ENCODE measurements at regions not wholly inside any gene's neighbourhood (a gene's known extent, or its start where the extent isn't known, plus 50 kb on each side); places are given as distances from the start of the nearest gene placed in this dataset.

DNA sequence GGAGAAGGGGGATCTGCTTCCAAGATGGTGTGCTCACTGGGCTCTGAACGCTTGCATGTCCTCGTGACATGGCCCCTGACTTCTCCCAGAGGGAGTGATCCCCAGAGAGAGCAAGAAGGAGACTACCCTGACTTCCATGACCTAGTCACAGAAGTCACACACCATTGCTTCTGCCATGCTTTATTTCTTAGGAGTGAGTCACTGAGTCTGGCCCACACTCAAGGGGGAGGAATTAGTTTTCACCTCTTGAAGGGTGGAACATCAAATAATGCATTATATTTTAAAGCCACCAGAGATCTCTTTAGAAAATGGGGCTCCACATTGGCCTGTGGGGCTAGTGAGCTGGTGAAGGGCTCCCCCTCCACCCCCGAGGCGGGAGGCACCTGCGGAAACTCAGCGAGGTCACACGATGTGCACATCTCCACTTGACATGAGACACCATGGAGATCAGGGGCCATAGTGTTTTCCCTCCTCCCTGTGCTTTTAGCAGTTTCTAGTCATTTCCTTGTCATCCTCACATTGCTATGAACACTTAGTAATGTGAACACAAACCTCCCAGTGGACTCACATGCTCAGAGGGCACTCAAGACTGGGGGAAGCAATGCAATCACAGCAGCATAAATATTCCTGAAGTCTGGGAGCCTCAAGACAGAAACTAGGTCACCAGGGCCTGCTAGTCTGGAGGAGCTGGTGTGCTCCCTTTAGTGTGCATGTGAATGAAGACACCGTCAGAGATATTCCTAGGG lies 87.4 kb upstream of the FZD10 start:
- no peak for DNase-seq

DNA sequence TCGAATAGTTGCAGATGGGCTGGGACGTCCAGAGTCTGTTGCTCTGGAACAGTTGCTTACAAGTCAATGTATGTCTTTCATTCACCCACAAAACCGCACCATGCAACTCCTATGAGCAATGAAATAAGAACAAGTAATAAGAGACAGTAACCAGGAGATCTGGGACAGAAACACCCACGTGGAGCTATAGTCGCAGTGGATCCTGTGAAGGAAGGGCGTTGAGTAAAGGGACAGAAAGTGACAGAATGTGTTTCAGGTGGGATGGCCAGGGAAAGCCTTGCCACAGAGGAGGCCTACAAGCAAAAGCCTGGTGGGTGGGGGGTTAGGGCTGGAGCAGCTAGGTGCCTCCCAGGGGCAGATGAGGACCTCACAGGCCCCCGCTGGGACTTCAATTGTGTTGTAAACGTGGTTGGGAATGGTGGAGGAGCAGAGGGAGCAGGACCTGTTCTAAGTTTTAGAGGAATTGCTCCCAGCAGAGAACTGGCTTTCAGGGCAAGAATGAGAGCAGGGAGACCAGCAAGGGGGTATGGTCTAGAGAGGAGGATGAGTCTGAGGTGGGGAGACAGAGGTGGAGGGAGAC lies 86.7 kb upstream of the FZD10 start:
- no peak for DNase-seq

DNA sequence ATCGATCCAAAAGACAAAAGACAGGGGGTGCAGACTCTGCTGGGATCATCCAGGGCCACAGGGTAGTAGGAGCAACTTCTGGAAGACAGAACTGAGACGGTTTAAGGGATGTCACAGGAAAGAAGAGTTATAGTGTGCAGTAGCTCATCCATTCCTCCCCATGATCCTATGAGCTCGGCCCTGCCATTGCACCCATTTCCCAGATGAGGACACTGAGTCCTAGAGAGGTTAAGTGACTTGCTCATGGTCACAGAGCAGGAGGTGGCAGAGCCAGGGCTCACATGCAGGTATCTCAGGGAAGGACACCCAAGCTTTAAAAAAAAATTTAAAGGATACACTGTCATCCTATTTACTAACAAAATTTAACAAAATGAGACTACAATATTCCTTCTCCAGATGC lies 86.1 kb upstream of the FZD10 start:
- DNase-seq = no peak

DNA sequence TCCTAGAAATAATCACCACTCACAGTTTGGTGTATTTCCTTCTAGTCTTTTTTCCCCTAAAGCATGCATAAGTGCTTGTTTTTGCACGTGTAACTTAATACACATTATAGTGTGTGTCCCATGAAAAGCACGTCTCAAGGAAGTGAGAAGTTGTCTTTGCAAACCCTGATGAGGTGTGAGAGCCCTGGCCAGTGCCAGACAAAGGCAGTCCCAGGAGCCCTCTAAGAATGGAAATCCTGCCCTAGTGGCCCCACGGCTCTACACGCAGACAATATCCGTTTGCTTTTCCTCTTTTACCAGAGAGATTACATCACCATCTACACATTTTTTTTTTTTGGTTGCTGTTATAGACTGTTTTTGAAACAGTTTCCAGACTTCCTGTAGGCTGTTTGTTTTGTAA lies 85.5 kb upstream of the FZD10 start:
- DNase-seq = no peak

DNA sequence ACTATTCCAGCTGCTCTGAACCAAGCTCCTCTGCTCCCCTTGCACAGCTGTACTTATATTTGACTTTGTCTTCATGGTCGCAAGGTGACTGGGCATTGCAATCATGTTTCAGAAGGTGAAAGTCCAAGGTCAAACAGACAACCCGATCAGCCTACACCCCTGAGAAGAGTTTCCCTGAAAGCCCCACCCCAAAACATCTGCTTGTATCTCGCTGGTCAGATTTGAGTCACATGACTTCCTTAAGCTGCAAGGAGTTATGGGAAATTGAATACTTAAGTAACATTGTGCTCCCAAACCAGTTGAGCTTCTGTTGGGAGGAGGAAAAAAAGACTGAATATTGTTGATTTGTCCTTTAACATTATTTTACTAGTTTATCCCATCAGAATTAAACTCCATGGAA lies 83.4 kb upstream of the FZD10 start:
- no peak for DNase-seq

DNA sequence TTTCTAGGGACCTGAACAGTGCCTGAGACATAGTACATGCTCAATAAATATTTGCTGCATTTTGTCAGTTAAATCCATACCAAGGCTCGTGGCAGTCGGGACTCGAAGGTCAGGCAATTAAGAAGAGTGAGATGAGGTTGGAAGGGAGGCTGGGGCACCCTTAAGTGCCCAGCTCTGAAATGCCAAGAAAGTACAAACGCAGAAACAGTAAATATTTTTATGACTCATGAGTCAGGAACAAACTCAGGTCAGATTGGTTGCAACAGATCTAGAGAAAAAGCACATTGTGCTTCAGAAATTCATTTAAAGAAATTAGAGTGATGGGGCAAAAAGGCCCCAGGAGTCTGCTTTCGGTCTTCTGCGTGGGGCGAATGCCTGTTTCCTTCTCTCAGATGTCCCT lies 83.0 kb upstream of the FZD10 start:
- no peak for DNase-seq

DNA sequence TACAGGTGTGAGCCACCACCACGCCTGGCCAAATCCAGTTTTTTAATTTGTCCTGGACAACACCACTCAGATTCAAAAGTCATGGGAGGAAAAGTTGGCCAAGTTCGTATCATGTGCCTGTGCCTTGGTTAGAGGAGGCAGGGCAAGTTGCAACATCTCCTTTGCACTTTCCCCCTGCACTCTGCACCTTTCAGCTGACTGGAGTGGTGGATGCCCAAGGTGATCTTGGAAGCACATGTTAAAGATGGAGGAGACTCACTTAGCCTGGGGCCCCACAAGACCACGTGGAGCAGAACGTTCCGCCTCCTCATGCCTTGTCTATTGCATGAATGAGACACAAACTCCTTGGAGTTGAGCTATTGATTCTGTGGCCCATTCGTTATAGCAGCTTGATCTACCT lies 82.1 kb upstream of the FZD10 start:
- no peak for DNase-seq

DNA sequence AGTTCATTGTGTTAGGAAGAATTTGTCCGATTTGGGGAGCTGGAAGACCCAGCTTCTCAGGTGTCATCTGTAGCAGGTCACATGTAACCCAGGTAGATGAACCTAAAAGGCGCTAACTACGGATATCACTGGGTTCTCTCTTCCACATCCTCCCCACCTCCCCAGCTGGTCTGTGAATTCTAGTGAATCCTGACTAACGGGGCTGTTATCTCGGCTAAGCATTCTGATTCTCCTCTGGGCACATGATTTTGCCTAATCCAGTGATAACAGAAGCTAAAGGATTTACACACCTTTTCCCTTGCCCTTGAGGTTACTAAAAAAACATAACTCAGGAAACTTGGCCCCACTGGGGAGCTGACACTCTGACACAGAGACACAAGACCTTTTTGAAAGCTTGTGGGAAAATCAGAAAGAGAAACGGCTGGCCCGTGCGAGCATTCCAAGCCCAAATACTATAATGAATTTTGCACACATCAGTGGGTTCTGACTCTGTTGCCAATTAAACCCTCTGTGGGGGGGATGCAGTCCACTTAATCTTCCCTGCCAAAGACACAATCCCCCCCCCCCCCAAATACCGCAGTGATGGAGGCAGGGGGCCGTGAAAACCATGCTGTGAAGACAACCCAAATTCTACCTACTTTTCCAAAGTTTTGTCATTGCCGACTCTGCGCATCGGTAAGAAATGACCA lies 81.0 kb upstream of the FZD10 start:
- DNase-seq = no peak

DNA sequence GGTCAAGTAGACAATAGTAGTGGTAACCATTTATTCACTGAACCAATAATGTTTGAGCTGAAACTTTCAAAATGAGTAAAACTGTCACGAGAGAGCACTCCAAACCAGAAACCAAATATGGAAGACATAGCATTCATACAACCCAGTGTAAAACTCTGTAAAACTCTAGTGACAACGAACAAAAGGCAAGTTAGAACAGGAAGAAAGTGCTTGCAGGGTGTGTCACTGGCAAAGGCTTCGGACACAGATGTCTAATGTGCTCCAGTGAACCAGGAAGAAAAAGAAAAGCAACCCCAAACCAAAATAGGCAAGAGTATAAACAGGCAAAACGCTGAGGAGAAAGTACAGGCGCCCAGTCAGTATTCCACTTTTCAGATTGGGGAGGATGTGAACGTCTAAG lies 79.3 kb upstream of the FZD10 start:
- DNase-seq = no peak

DNA sequence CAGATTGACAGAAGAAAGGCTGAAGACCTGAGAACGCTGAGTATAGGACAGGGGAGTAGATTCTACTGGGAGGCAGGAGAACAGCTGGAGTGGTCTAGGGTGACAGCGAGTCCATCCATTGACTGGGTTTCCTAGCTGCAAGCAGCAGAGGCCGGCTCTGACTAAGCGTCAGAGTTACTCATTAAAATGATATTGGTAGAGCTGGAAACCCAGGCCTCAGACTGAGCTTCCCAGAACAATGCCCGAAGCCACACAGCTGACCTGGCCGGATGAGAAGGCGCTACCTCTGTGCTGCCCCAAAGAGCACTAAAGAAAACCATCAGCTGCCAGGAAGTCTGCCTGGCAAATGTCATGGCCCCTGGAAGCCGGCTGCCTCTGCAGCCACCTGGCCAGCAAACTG lies 78.5 kb upstream of the FZD10 start:
- no peak for DNase-seq

DNA sequence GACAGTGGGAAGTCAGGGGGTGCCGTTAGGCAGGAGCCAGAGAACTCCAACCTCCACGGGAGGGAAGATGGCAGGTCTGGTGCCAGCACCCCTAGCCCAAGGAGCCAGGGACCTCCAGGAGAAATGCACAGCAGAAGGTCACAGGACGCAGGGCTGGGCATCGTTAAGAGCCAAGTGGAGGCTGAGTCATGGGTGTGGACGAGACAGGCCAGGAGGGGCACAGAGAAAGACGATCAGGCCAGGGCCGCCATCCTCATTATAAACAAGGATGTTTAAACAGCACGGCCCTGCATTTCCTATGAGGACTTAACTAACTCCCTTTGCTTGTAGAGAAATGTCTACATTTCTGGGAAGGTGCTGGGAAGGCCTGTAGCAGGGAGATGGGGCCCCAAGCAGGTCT lies 77.9 kb upstream of the FZD10 start:
- DNase-seq = no peak

DNA sequence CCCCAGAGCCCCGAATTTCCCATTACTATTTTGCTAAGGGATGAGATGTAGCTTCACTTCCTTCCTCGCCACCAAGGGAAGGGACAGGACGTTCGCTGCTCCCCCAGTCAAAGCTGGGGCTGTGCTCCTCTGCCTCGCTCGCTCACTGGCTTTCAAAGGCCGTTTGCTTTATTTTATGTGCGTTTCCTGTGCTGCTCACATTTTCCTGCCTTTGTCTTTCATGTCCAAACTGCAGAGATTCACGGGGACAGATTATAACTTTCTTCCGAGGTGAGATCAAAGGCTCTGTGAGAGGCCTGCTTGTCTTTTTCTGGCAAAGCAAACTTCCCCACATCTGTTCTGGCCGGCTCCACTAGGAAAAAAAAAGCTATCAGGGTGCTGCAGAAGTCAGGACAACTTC lies 76.0 kb upstream of the FZD10 start:
- no peak for DNase-seq

DNA sequence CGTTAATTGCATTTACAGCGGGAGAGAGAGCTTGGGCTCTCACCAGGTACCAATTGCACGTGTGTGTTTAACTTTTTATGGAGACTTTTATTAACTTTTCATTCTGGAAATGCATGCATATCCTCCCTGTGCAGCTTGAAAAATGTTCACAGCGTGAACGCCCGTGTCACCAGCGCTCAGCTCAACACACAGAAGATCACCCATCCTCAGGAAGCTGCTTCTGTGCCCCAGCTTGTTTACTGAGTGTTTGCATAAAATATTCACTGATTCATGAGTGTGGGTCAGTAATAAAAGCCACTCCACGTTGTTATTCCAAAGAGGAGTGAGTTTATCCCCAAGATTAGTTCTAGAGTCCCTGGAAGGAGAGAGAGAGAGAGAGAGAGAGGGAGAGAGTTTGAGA lies 75.5 kb upstream of the FZD10 start:
- DNase-seq = no peak

DNA sequence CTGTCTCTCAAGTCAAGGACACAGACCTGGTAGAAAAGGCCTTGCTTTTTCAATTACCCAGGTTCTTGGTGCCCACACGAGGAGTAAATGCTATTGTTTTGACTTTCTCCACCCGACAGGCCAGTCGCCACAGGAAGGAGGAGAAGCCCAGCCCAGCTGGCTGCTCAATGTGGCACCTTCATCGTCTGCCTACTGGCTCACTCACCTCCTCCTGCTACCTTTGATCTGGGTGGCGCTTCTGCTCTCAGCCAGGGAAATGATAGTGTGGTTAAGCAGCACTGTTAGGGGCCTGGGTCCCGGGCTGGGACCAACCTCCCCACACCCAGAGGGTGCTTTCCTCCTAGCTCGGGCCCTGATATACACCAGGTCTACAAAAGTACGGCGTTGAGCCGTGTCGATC lies 75.0 kb upstream of the FZD10 start:
- DNase-seq = no peak

DNA sequence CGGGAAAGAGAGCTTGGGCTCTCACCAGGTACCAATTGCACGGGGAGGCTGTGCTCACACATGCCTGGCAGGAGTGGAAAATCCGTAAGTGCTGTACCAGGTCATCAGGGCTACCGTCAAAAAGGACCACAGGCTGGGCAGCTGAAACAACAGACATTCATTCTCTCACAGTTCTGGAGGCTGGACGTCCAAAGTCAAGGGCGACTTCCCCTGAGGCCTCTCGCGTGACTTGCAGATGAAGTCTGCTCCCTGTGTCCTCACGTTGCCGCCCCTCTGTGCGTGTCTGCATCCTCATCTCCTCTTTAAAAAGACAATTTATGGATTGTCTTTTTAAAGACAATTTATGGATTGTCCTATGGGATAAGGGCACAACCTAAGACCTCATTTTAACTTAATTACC lies 73.8 kb upstream of the FZD10 start:
- DNase-seq = no peak

DNA sequence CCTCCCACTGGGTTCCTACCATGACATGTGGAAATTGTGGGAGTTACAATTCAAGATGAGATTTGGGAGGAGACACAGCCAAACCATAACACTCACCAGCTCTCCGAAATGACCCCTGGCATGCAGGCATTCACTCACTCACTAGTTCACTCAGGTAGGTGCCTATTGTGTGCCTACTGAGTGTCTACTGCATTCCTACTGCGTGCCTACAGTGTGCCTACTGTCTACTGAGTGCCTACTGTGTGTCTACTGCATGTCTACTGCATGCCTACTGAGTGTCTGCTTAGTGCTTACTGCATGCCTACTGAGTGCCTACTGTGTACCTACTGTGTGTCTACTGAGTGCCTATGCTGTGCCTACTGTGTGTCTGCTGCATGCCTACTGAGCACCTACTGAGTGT lies 71.7 kb upstream of the FZD10 start:
- DNase-seq = no peak

DNA sequence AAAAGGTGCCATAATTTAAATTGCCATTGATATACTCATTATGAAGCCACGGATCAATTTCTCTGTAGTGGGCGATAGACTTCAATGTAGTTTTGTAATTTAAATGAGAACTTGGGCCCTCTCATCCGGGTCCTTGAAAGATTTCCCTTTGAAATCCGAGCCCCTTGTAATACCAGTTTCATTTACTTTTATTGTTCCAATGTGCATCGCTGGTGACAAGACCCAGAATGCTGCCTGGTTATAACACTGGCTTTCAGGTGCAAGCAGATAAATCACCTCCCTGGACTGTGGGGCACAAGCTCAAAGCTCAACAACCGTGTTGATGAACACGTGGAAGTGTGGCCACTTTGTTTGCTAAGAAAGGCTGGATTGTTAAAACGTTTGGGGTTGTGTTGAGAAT lies 68.9 kb upstream of the FZD10 start:
- DNase-seq = no peak

DNA sequence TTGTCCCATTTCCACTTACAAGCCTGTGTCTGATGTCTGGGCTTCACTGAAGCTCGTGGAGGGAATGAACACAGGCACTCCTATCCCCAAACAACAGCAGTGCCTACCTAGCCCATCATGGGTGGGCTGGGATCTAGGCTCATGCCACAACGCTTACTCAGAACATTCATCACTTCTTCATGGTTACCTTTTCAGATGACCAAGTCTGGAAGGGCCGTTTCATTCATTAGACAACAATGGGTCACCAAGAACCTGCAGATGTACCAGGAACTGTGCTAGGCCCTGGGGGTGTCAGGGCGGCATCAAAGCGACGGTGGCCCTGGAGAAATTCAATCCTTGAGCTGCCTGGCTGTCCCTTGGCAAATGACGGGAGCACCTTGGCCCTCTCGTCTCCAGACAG lies 64.9 kb upstream of the FZD10 start:
- DNase-seq = no peak

DNA sequence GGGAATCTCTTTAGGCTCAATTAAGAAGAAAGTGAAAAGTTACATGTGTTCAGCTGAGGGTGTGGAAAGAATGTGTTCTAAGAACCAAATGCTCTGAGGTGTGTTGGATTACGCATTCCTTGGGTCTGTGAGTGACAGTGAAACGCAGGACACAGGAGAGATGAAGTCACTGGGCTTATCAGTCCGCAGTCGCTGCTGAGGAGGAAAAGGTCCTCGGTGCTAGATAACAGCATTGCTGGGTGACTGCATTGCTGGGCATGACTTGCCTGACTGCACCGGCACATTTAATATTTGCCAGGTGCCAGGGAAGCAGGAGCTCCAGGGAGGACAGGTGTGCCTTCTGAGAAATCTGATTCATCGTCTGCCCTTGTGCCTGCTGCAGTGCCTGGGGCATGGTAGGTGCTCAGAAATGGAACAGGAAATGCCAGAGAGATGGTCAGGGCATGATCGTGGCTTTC lies 64.4 kb upstream of the FZD10 start:
- DNase-seq = no peak

DNA sequence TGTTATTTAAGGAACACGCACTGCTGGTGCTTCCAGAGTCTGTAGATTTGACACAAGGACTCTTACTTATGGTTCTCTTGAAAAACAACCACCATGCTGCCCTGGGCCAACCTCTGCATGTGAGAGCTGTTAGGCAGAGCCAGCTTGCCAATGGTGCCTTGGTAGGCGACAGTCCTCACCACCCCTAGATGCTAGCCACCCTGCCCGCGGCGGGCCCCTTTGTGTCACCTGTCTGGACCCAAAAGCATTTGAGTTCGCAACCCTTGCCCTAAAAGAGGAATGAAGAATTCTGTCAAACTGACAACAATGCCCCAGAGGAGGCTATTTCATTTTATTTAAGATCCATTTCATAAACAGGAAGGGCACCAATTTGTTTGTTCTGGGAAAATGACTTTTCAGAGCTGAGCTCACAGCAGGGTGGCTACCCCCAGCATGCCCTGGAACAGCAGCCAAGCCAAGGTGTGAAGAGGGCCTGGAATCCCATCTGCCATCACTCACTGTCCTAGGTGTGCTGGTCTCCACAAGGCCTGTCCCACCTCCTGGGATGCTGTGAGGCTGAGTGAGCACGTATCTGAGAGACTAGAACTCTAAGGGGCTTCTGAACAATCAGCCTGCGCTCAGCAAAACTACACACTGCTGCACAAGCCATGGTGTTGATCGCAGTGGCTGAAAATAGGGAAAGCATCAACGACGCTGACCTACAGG lies 63.8 kb upstream of the FZD10 start:
- no peak for DNase-seq

DNA sequence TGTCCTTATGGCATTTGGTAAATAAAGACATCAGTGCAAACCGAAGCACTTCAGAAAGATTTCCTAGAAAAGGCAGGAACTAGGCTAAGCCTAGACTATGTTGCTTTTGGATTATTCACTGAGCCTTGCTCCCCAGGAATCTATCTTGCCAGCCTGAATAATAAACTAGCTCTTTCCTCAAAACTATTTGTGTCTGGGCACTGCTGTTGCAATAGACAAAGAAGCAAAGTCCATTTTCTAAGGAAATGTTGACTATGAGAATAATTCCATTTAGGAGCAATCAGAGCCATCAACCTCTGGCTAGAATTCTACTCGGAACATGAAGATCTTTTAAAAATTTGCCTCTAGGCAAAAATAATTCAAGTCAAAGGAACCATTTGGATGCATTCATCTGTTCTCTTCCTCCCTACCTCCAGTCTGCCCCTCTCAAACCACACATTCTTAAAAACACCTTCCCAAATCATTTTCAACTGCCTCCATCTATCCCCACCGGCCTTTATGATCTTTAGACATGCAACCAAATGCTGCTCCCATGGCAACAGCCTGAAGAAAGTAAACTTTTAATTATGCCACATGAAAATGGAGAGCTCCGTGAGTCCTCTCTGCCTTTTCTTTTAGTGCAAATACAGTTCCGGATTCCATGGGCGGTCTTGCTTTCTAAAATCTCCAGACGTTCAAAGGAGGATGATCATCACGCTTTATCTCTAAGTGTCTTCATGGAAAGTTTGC lies 61.5 kb upstream of the FZD10 start:
- DNase-seq = no peak

DNA sequence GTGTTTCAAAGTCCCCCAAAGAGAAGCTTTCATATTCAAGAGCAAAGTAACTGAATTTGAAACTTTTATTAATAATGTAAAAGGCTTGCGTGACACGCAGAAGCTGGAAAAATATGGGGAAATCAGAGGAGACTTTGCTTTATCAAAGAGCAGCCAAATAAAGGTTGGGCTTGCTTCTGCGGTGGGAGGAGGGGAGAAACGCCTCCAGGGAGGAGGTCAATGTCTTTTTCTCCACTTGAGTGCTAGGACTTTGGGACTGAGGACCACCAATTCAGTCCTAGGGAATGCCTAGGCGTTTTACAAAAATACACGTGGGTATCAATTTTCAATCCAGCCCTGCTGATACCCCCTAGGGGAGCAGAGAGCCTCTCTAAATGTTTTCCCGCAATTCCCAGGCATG lies 60.9 kb upstream of the FZD10 start:
- DNase-seq = no peak

DNA sequence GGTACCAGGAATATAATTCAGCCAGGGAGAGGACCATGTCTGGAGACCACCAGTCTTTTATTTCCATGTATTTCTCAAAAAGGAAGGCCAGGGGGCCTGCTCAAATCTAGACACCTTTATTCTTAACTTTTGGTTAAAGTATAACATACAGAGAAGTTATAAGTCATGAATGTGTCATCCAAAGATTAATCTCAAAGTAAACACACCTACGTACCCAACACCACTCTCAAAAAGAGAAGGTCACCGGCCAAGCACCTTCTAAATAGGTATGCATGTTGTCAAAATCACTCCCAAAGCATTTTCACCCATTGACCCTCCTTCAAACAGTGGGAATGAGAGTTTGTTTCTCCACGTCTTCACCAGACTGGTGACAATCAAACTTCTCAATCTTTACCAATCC lies 60.0 kb upstream of the FZD10 start:
- no peak for DNase-seq
